CD4-positive, alpha-beta T cell treated with Interleukin-4 for 4 hours (primary cell): ENCODE measurements at regions not wholly inside any gene's neighbourhood (a gene's known extent, or its start where the extent isn't known, plus 50 kb on each side); places are given as distances from the start of the nearest gene placed in this dataset.
"Not testable (repeated sequence)": the region's sequence is repeated elsewhere in the genome, so short reads cannot be mapped to it uniquely, and the experiment has no call there.

Experiments
- DNase-seq: peaks from one replicate; pipeline ENCODE4 v3.0.0-alpha.2; 2020

GRCh38 chr1:221598122-221598521 is 143.8 kb downstream of the DUSP10 start:
- DNase-seq, result no peak

DNA sequence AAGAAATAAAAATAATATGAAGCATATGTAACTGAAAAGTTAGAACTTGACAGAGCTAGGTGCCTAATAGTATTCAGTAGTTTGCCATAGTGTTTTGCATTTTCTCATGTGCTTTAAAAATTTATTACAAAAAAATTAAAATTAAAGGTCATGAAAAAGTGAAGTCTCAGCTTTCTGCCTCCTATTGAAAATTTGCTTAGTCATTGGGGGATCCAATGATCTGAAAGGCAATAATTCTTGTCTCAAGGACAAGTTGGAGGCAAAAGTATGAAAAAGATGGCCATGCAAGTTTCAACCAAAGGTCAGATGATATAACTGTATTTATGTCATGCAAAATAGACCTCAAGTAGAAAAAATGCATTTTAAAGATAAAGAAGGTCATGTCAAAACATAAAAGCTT is 140.7 kb downstream of the DUSP10 start:
- no peak for DNase-seq

- no peak for DNase-seq
Observed at GRCh38 chr1:221602830-221603229, 139.1 kb downstream of the DUSP10 start.

DNA sequence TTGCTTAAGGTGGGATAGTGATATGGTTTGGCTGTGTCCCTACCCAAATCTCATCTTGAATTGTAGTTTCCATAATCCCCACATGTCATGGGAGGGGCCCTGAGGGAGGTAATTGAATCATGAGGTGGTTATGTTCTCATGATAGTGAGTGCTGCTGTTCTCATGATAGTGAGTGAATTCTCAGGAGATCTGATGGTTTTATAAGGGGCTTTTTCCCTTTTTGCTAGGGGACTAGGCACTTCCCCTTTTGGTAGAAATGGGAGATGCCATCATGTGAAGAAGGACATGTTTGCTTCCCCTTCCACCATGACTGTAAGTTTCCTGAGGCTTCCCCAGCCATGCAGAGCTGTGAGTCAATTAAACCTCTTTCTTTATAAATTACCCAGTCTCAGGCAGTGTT is 137.5 kb downstream of the DUSP10 start:
- DNase-seq, result not testable (repeated sequence)

DNA sequence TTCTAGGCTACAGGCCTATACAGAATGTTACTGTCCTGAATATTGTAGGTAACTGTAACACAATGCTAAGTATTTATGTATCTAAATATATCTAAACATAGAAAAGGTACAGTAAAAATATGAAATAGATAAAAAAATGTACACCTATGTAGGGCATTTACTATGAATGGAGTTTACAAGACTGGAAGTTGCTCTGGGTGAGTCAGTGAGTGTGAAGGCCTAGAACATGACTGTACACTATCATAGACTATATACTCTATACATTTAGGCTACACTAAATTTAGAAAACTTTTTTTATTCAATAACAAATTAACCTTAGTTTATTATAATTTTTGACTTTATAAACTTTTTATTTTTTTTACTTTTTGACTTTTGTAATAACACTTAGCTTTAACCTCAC is 136.9 kb downstream of the DUSP10 start:
- DNase-seq, result no peak

- DNase-seq, result no peak
Observed at GRCh38 chr1:221605569-221605968, 136.3 kb downstream of the DUSP10 start.

GRCh38 chr1:221606256-221606655 is 135.6 kb downstream of the DUSP10 start:
- DNase-seq, result no peak

GRCh38 chr1:221608835-221609320 is 133.0 kb downstream of the DUSP10 start:
- DNase-seq, result no peak

DNA sequence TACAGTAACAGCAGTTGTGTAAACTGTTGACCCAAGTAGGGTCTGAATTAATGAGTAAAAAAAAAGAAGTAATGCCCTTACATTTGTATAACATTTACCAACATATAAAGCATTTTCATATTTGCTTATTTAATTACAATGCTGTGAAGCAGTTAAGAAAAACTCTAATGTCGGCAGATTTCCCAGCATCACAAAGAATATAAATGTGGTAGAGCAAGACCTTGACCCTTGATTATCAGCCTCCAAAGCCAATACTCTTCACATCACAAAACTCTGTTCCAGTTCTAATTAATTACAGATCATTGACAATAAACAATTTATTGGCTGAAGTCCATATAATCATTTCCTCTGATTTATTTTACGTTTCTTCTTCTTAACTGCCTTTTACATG is 130.2 kb downstream of the DUSP10 start:
- DNase-seq, result no peak

- no peak for DNase-seq
Observed at GRCh38 chr1:221612047-221612777, 129.7 kb downstream of the DUSP10 start.

DNA sequence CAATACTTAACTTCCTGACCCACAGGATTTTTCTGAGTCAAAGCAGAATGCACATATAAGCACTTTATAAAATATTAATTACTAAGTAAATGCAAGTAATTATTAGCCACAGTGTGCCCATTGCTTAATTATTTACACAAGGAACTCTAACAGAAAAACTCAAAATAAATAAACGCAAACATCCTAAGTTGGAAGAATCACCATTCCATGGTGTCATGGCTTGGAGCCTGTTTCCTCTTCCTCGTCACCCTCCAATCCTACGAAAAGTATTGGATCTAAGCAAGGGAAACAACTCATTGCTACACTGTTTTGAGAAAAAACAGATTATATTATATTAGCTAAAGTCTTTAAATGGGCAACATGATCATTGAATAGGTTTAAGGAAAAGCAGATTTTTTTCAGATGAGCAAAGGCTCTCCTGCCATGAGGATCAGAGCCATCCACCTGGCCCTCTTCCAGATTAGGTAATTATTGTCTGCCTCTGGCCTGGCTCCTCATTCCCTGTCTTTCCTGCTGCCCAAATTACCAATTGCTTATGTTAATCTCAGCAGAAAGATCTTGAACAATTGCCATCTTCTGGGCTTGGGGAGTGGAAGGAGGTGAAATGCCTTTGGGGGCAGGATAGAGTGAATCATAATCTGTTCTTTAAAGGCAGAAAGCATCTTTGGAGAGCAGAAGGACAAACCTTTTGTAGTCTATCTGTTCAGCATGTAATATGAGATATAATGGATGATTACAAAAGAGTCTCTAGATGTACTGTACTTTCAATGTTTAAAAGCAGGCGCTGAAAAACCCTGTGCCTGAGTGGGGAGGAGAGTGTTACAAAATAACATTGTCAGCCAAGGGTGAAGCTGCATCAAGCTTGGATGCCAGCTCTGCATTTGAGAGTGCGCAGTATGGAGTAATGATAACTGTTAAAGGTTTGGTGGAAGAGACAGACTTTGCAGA is 121.2 kb downstream of the DUSP10 start:
- no peak for DNase-seq

DNA sequence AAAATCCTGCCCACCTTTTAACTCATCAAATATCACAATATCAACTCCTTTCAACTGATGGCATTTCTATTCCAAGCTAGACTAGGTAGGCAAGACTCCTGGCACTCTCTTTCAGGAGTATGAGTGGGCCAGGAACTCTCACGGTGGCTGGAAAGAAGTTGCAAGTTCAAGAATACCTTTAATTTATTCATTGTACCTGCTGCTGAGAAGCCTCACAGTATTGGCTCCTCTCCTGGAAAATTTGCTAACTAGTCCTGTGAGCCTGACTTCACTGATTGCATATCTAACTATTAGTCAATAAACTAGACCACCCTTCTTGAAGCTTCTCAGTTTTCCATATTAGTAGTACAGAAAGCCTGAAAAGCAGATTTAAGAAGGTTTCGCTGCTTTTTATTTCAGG is 120.2 kb downstream of the DUSP10 start:
- no peak for DNase-seq

DNA sequence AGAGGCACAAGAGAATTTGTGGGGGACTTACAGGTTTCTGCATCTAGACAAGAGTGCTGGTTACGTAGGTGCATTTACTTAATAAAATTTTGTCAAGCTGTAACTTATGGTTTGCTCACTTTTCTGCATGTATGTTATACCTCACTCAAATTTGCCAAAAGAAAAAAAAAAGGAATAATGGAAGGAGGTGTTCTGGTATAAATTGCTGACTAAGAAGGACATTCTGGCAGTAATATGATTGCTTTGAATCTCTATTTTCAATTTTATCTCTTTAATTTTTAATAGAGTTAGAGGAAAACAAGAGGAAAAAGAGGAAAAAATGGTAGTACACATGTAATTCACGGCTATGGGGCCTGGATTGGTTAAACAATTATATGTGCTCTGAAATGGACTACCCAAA is 119.5 kb downstream of the DUSP10 start:
- no peak for DNase-seq

GRCh38 chr1:221625026-221625425 is 116.9 kb downstream of the DUSP10 start:
- DNase-seq, result no peak

DNA sequence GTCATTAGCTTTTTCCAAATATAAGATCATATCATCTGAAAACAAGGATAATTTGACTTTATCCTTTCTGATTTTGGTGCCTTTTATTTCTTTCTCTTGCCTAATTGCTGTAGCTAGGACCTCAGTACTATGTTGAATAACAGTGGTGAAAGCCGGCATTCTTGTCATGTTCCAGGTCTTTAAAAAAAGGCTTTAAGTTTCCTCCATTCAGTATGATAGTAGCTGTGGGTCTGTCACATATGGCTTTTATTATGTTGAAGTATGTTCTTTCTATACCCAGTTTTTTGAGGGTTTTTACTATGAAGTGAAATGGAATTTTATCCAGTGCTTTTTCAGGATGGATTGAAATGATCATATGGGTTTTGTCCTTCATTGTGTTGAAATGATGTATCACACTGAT is 115.8 kb downstream of the DUSP10 start:
- no peak for DNase-seq

DNA sequence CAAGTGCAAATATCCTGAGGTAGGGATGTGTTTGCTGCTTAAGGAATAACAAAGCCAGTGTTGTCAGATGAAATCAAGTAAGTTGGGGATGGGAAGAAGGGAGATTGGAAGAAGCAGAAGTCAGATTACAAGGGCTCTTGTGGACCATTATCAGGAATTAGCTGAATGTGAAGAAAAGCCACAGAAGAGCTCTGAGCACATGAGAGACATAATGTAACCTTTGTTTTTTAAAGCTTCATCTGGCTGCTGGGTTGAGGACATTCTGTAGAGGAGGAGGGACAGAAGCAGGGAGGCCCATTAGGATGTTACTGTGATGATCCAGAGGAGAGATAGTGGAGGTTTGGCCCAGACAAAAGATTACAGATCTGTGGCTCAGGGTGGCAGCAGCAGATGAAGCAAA is 111.7 kb downstream of the DUSP10 start:
- DNase-seq, result no peak

DNA sequence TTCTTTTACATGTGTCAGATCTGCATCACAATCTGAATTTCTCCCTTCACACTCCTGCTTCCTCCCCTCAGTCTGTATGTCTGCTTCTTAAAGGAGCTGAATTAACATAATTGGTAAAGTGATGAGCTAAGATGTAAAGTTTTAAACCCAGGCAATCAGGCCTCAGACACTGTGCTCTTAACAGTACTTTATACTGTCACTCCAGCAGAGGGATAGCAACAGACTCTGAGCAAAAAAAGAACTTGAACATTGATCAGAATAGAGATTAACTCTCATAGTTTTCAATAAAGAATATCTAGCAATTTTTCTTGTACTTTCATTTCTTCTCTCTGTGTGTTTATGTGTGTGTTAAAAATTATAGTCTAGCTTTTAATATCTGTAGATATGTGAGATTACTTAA is 110.3 kb downstream of the DUSP10 start:
- no peak for DNase-seq

GRCh38 chr1:221632072-221632471 is 109.8 kb downstream of the DUSP10 start:
- DNase-seq, result no peak

- DNase-seq, result no peak
Observed at GRCh38 chr1:221633841-221634409, 108.0 kb downstream of the DUSP10 start.

- no peak for DNase-seq
Observed at GRCh38 chr1:221634606-221635005, 107.3 kb downstream of the DUSP10 start.

- DNase-seq, result no peak
Observed at GRCh38 chr1:221635305-221635704, 106.6 kb downstream of the DUSP10 start.

DNA sequence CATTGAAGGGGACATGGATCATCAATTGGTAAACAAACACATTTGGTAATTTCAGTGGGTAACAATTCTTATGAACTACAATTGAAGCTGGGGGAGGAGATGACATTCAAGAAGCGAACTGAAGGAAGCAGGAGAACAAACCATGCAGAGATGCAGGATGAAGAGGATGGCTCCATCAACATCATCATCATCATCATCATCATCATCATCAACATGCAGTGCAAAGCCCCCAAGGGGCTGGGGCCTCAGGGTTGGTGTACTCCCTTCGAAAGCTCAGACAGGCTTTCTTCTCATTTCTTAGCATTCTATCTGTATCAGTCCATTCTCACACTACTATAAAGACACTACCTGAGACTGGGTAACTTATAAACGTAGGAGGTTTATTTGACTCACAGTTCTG is 105.8 kb downstream of the DUSP10 start:
- DNase-seq, result no peak

- DNase-seq, result no peak
Observed at GRCh38 chr1:221636967-221637366, 104.9 kb downstream of the DUSP10 start.

- no peak for DNase-seq
Observed at GRCh38 chr1:221637641-221638041, 104.2 kb downstream of the DUSP10 start.
